Daoy (cell line): ENCODE measurements at regions not wholly inside any gene's neighbourhood (a gene's known extent, or its start where the extent isn't known, plus 50 kb on each side); places are given as distances from the start of the nearest gene placed in this dataset.
"Not testable (repeated sequence)": the region's sequence is repeated elsewhere in the genome, so short reads cannot be mapped to it uniquely, and the experiment has no call there.

Experiments used
- DNase-seq: peaks from one replicate; pipeline ENCODE4 v3.0.0-alpha.2; 2015; ENCODE audit warnings: low read depth

DNA sequence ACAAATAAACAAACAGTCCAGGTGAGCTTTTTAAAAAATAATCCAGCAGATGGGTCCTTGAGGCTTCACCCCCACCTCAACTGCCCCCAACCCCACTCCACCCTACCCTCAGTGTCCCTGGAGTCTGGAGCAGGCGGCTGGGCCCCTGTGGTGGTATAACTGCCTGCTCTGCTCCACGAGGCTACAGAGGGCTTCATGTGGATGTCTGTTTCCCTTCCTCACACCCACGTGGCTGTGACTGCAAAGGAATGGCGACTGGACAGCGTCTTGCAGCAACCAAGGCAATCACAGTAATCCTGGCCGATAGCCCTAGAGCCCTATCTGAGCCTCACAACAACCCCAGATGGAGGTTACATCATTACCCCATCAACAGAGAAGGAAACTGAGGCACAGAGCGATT is 76.5 kb downstream of the SLC2A10 start:
- no peak for DNase-seq

GRCh38 chr20:46786566-46786965 is 77.1 kb downstream of the SLC2A10 start:
- DNase-seq = no peak

- no peak for DNase-seq
These were observed 78.7 kb downstream of the SLC2A10 start for GRCh38 chr20:46787991-46788762.

DNA sequence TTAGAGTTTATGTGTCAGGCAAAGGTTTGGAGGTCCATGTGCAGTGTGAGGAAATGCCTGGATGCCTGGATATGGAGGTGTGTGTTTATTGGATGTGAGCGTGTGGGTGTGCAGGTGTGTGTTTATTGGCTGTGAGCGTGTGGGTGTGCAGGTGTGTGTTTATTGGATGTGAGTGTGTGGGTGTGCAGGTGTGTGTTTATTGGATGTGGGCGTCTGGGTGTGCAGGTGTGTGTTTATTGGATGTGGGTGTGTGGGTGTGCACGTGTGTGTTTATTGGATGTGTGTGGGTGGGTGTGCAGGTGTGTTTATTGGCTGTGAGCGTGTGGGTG is 79.3 kb downstream of the SLC2A10 start:
- not testable (repeated sequence) for DNase-seq

DNA sequence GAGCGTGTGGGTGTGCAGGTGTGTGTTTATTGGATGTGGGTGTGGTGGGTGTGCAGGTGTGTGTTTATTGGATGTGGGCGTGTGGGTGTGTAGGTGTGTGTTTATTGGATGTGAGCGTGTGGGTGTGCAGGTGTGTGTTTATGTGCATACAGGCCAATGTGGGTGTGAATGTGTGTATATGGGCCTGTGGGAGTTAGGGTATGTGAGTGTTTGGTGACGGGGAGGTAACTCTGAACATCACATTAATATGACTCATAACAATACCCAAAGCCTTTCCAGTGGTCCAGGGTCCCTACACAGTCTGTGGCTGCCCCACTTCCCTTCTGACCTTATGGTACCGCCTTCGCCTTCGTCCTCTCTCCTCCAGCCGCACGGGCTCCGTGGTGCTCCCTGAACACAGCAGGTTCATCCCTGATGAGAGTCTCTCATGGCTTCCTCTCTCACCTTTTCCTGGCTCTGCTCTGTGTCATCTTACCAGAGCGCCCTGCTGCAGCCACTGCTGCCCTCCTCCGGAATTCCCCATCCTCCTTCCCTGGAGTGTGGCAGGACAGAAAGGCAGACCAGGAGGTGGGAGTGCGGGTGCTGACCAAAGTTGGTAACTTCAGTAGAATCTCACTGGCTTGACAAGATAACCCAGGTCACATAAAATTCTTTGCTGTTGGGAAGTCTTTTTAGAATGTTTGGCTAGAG is 80.0 kb downstream of the SLC2A10 start:
- DNase-seq = no peak

GRCh38 chr20:46791722-46792416 is 82.4 kb downstream of the SLC2A10 start:
- no peak for DNase-seq

DNA sequence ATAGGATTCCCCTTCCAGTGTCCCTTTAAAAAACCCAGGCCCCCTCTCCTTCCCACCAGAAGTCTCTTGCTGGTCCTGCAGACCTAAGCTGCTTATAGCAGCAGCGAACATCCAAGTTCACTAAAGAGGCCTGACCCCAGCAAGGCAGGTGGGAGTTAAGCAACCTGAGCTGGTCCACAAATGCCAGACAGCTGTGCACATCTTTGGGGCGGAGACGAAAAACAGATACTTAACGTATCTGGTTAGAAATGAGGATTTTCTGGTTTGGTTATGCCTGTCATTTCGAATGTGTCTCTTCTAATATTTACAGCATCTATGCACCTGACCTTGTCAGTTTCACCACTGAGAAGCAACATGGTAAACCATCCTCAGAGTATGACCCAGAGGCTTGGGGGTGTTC is 87.8 kb downstream of the SLC2A10 start:
- DNase-seq = no peak

- DNase-seq = no peak
These were observed 89.0 kb downstream of the SLC2A10 start for GRCh38 chr20:46798430-46798829.

- no peak for DNase-seq
These were observed 90.4 kb downstream of the SLC2A10 start for GRCh38 chr20:46799781-46800408.

- DNase-seq = no peak
These were observed 91.0 kb downstream of the SLC2A10 start for GRCh38 chr20:46800409-46800804.

DNA sequence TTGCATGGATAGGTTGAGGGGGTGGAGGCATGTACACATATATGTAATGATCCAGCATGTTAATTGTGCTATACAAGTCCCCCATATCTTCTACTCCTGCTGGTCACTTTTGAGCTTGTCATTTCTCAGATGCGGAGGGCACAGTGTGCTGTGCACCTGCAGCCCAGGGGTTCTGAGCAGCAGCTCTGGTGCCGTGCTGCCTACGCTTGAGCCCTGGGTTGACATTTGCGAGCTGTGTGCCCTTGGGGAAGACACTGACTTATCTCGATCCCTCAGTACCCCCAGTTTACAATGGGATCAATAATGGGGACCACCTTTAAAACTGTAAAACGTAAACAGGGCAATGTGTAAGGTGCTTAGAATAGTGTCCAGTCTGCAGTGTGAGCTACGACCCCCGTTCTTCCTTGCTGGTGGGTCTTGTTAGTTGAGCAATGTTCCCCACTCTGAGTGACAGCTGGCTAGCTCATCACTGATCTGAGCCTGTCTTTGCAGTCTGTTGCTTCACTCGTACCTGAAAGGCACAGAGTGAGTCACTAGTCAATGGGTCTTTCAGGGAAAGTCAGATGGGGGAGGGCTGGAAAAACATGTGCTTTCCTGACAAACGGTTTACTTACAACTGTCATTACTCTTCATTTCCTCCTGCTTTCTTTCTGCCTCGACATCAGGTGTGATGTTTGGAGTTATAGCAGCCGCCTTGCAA is 91.7 kb downstream of the SLC2A10 start:
- DNase-seq = no peak

GRCh38 chr20:46802722-46803121 is 91.9 kb upstream of the EYA2 start:
- DNase-seq = no peak

DNA sequence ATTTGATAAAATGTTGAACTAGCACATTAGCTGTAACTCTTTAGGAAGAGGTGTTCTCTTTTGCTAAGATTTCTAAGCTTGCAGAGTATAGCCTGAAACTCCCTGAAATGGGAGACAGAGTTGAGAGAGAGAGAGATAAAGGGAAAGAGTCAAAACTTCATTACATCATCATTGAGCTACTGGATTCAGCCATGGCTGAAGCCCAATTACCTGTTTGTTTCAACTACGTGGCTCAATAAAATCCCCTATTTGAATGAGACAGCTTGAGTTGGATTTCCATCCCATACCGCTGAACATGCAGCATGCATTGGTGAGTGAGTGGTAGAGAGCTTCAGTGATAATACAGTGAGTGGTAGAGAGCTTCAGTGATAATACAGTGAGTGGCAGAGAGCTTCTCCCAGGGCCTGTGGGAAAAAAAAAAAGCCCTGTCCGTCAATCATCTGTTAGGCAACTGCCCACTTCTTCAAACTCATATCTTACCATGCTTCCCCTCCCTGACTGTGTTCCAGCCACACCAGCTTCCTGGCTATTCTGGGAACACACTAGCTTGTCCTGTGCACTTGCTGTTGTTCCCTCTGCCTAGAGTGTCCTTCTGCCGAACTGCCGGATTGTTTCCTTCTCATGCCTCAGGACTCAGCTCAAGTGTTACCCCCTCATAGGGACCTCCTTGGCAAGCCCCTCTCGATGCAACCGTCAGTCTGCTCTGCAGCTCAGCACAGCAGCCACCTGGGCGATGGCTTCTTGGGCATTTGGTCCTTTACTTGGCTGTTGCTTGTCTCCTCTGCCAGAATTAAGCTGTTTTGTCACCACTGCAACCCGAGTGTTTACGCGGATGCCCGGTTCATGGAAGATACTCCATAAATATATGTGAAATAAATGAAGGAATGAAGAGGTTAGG is 91.3 kb upstream of the EYA2 start:
- no peak for DNase-seq

GRCh38 chr20:46804126-46804525 is 90.5 kb upstream of the EYA2 start:
- no peak for DNase-seq

DNA sequence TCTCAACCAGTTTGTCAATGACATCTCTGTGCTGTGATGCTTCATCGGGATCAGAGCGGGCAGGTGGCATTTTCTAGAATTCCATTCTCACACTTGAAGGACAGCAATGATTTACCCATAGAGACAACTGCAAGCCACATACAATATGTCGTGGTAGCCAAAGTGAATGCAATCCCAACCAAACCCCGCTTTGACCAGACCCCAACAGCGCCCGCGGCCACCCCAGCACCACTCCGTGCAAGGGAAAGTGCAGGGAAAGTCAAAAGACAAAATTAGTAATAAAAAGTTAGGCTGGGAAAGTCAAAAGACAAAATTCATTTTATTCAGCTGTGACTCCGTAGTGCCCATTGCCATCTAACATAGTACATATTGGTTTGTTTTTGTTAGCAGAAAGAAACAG is 88.8 kb upstream of the EYA2 start:
- DNase-seq = no peak

GRCh38 chr20:46807998-46808397 is 86.6 kb upstream of the EYA2 start:
- no peak for DNase-seq

GRCh38 chr20:46808565-46808964 is 86.1 kb upstream of the EYA2 start:
- no peak for DNase-seq

DNA sequence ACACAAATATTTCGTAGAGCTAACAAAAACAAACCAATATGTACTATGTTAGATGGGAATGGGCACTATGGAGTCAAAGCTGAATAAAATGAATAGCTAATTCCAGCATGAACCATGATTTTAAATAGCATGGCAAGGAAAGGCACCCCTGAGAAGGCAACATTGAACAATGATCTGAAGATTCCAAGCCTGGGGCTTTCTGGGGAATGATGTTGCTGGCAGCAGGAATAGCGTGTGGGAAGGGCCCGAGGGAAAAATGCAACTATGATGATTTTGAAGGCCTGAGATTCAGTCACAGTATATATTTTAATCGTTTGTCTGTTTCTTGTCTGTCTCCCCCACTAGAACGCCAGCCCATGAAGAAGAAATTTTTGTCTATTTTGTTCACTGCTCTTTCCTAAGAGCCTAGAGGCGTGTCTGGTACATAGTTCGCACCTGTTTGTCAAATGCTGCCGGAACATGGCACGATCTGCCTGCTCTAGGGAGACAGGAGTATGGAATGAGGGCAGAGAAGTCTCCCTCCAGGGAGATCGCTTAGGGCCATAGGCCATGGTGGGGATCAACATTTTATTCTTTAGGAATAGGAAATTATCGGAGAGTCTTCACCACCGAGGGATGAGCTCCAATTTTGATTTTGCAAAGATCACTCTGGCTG is 84.8 kb upstream of the EYA2 start:
- DNase-seq = no peak

DNA sequence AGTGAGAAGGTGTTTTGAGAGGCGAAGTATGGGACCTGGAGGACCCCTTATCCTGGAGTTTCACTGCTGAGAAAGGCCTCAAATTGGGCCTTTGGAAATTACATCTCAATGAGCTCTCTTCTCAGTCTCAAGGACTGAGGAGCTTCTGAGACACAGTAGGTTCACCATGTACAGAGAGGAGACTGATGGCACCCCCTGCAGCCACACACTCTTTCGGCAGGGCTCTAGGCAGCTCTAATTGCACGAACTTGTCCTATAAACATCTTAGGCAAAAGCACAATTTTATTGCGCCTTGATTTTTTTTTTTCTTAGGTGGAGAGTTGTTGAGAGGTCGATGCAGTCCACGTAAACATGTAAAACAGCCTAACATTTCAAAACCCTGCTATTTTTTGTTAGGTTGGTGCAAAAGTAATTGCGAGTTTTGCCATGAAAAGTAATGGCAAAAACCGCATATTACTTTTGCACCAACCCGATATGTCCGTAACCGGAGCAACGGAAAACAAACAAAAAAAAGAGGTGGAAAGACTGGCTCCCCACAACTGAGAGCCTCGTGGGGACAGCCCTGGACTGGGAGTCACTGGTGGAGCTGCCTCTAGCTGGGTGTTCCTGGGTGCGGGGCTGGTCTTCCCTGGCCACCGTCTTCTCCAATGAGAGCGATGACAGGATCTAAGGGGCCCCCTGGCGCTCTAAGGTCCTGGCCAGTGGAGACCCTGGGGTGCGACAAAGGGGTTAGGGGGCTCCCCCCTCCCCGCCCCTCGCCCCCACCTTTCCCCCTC is 84.0 kb upstream of the EYA2 start:
- DNase-seq = no peak
